Panc1 (cell line): ENCODE measurements at regions not wholly inside any gene's neighbourhood (a gene's known extent, or its start where the extent isn't known, plus 50 kb on each side); places are given as distances from the start of the nearest gene placed in this dataset.

Source experiments
- ATAC-seq: fragments of 200-7000 bp; cut with Tn5 transposase; 2 replicates; pipeline ENCODE4 v1.9.1; 2020; ENCODE audit warnings: mild to moderate bottlenecking, moderate library complexity
- BruUV-seq: library from RNA; stranded (reverse); fragments of 400-500 nt; replicated peaks from 2 replicates; lab custom pipeline; 2021; lab: Mats Ljungman, UMichigan
- CTCF ChIA-PET: fragments of 300-600 bp; sonication (Branson Sonifier 250); formaldehyde crosslinking; loops from one replicate; lab custom pipeline; 2022; ENCODE audit warnings: antibody characterized with exemption; lab: Charles Lee
- POLR2A ChIA-PET: fragments of 300-600 bp; sonication (Branson Sonifier 250); formaldehyde crosslinking; loops from one replicate; lab custom pipeline; 2022; ENCODE audit warnings: antibody characterized with exemption; lab: Charles Lee
- DNase-seq: peaks from one replicate; pipeline ENCODE4 v3.0.0-alpha.2; 2010; ENCODE audit warnings: low read depth, low spot score
- H3K27ac ChIP-seq: 2 replicates; pipeline ENCODE4 v1.5.1; 2011; ENCODE audit warnings: mild to moderate bottlenecking, low read length, inconsistent platforms
- H3K27me3 ChIP-seq: fragments of 200-500 bp; sonication (Bioruptor generic); 2 replicates; pipeline ENCODE4 v1.6.0; 2014; ENCODE audit warnings: low read length, inconsistent platforms; ENCODE audit not compliant: control insufficient read depth, insufficient read depth
- H3K36me3 ChIP-seq: fragments of 200-500 bp; sonication (Bioruptor generic); 2 replicates; pipeline ENCODE4 v1.5.1; 2014; ENCODE audit warnings: inconsistent platforms, mild to moderate bottlenecking, low read length, moderate library complexity; ENCODE audit not compliant: control insufficient read depth, insufficient read depth
- H3K4me1 ChIP-seq: 2 replicates; pipeline ENCODE4 v1.5.1; 2011; ENCODE audit warnings: inconsistent platforms, mild to moderate bottlenecking, low read length, moderate library complexity; ENCODE audit not compliant: control insufficient read depth, insufficient read depth
- H3K4me3 ChIP-seq, 2 experiments: 2 replicates each; pipeline ENCODE4 v1.5.1; 2011 to 2012; ENCODE audit warnings: low read depth in 2 of 2, low read length in 2 of 2, mild to moderate bottlenecking in 2 of 2, inconsistent platforms in 1 of 2, moderate library complexity in 1 of 2
- H3K9me3 ChIP-seq: fragments of 200-500 bp; sonication (Bioruptor generic); 2 replicates; pipeline ENCODE4 v1.5.1; 2014; ENCODE audit warnings: low read depth, mild to moderate bottlenecking, inconsistent platforms, low read length, moderate library complexity; ENCODE audit not compliant: control insufficient read depth, insufficient read depth
- CTCF ChIP-seq: fragments of 450-650 bp; IDR thresholded peaks from 2 replicates; pipeline ENCODE4 v1.5.1; 2017; ENCODE audit warnings: mild to moderate bottlenecking
- POLR2AphosphoS5 ChIP-seq: IDR thresholded peaks from 2 replicates; pipeline ENCODE4 v1.6.1; 2012; ENCODE audit warnings: mild to moderate bottlenecking, low read depth, low read length, moderate library complexity
- REST ChIP-seq, 2 experiments: IDR thresholded peaks; 2 replicates each; pipeline ENCODE4 v1.6.1; 2011 to 2012; ENCODE audit warnings: low read depth in 2 of 2, control low read depth in 1 of 2, low read length in 1 of 2, mild to moderate bottlenecking in 1 of 2, moderate library complexity in 1 of 2; ENCODE audit not compliant: insufficient read depth in 1 of 2
- SIN3A ChIP-seq: IDR thresholded peaks from 2 replicates; pipeline ENCODE4 v1.6.1; 2012; ENCODE audit warnings: low read depth, mild to moderate bottlenecking, low read length, moderate library complexity, borderline replicate concordance; ENCODE audit not compliant: insufficient read depth
- TCF7L2 ChIP-seq: IDR thresholded peaks from 2 replicates; pipeline ENCODE4 v1.6.1; 2011; ENCODE audit warnings: mild to moderate bottlenecking, low read depth, low read length, inconsistent platforms
- in situ Hi-C: cut with HindIII; loops from 2 replicates; pipeline ENCODE4 v1.10.0; 2016; ENCODE audit warnings: low sequenced_read_pairs, low pct_unique_long_range_greater_than_20kb
- intact Hi-C: fragments of 100-400 bp; cut with micrococcal nuclease; formaldehyde crosslinking; loops from one replicate; pipeline ENCODE4 v1.10.0; 2022; ENCODE audit not compliant: unreplicated experiment

DNA sequence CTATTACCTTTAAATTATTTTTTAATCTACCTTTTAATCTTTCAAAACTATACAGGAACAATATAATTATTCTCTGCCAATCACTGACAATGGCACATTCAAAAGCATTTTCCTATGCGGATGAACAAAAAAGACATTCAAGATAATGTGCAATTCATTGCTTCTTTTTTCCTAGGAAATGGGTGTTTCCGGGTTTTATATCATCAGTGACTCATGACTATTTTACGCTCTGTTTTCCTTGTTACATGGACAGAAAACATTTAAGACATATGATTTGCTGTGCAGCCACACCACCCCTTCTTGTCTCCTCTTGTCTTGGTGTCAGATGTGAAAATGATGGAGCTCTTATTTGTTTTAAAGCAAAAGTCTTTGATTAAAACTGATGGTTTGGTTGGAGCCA is 184.7 kb upstream of the LINC00305 start:
- Histone ChIP-seq H3K27me3 (no peaks in the 10 kb centered on the region), H3K36me3 (no peaks in the 10 kb centered on the region), H3K27ac (no peak overlapping the region), H3K4me3 (no peak overlapping the region), H3K9me3 (no peaks in the 10 kb centered on the region), H3K4me1 (no peaks in the 10 kb centered on the region)
- DNase-seq (no peak), ATAC-seq (no peak)
- in situ Hi-C loops (no loop called here), intact Hi-C loops (no loop called here)
- BruUV-seq = no TSS peak
- ChIA-PET CTCF (no interaction called here), POLR2A (no interaction called here)
- TF ChIP-seq POLR2AphosphoS5 (no peak), SIN3A (no peak), REST (IDR thresholded peaks at IDR 0.05; ENCODE audit: insufficient read depth in 1 of 2, low read depth in 2 of 2, low read length in 1 of 2) (no peak), TCF7L2 (no peak), CTCF (no peak)

- no peaks in the 10 kb centered on the region for H3K27me3 ChIP-seq
- intact Hi-C loops (no loop called here), in situ Hi-C loops (no loop called here)
- BruUV-seq = no TSS peak
- no peak overlapping the region for H3K27ac ChIP-seq
- TF ChIP-seq TCF7L2 (no peak), SIN3A (no peak)
- no peaks in the 10 kb centered on the region for H3K4me1 ChIP-seq
- ChIA-PET CTCF (no interaction called here), POLR2A (no interaction called here)
- ATAC-seq (no peak), DNase-seq (no peak)
- no peak overlapping the region for H3K4me3 ChIP-seq
- H3K9me3 ChIP-seq = no peaks in the 10 kb centered on the region
- no peaks in the 10 kb centered on the region for H3K36me3 ChIP-seq
These were observed 183.9 kb upstream of the LINC00305 start for GRCh38 chr18:64332835-64333234.

DNA sequence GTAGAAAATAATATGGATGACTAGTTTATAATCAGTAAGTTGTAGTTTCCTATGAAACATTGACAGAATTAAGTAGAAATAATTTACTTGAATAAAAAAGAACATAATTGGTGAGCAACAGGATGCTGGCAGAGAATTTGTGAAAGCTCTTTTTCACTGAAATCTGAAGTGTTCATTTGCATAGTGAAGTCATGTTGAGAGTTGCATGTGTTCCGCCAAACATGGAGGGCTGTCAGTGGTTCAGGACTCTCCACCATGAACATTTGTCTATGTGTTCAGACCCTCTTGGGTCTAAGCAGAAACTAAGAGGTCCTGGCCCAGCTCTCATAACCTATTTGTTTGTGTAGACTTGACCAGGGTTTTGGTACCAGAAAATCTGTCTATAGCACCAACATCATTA is 182.5 kb upstream of the LINC00305 start:
- BruUV-seq = no TSS peak
- Histone ChIP-seq H3K9me3 (no peaks in the 10 kb centered on the region), H3K4me3 (no peak overlapping the region), H3K27ac (no peak overlapping the region), H3K4me1 (no peaks in the 10 kb centered on the region), H3K36me3 (no peaks in the 10 kb centered on the region), H3K27me3 (no peaks in the 10 kb centered on the region)
- ATAC-seq (no peak), DNase-seq (no peak)
- ChIA-PET POLR2A (no interaction called here), CTCF (no interaction called here)
- in situ Hi-C loops (no loop called here), intact Hi-C loops (no loop called here)
- TF ChIP-seq TCF7L2 (no peak), CTCF (no peak), REST (IDR thresholded peaks at IDR 0.05; ENCODE audit: insufficient read depth in 1 of 2, low read depth in 2 of 2, low read length in 1 of 2) (no peak), POLR2AphosphoS5 (no peak), SIN3A (no peak)
